ENCODE measurements at regions not wholly inside any gene's neighbourhood (a gene's known extent, or its start where the extent isn't known, plus 50 kb on each side); places are given as distances from the start of the nearest gene placed in this dataset.

DNA sequence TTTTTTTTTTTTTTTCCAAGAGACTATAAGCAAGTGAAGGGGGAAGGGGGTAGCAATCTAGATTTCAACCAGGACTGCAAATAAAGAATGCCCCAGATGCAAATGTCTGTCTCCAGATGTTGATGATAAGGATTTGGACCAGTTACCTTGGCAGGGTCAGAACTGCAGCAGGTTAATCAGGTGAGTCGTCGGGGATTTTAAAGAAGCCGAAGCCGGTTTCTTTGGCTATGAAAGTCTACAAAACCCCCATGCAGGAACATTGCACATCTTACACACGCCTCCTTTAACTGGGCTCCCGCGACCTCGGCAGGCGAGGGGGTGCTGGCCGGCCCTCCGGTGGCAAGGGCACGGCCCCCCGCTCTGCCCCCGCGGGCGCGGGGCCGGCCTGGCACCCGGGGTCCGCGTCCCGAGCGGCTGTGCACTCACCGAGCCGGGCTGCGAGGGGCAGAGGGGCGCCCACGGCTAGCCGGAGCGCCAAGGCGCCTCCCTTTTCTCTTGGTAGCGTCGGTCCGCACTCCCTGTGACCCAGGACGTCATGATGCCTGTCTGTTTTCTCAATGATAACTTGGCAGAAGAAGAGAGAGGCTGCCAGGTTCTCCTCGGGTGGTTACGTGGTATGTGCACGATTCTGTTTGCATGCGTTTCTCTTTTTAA, 366.3 kb upstream of the ESRRG start:
- TF ChIP-seq, protein P1, sequence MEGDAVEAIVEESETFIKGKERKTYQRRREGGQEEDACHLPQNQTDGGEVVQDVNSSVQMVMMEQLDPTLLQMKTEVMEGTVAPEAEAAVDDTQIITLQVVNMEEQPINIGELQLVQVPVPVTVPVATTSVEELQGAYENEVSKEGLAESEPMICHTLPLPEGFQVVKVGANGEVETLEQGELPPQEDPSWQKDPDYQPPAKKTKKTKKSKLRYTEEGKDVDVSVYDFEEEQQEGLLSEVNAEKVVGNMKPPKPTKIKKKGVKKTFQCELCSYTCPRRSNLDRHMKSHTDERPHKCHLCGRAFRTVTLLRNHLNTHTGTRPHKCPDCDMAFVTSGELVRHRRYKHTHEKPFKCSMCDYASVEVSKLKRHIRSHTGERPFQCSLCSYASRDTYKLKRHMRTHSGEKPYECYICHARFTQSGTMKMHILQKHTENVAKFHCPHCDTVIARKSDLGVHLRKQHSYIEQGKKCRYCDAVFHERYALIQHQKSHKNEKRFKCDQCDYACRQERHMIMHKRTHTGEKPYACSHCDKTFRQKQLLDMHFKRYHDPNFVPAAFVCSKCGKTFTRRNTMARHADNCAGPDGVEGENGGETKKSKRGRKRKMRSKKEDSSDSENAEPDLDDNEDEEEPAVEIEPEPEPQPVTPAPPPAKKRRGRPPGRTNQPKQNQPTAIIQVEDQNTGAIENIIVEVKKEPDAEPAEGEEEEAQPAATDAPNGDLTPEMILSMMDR (IDR thresholded peaks at IDR 0.05): no peak
- 1 to 2% methylated on average over 24 to 26 of the region's 39 CpGs for WGBS, 2 donors
- H3K4me3 ChIP-seq (ENCODE audit: low read depth, poor library complexity, severe bottlenecking): peak overlapping the region; percentile 13
- no peak for DNase-seq (ENCODE audit: low spot score in 2 of 2)
- intact Hi-C loops (cut with DNase I; ENCODE audit: low total_unique reads): no loop called here

DNA sequence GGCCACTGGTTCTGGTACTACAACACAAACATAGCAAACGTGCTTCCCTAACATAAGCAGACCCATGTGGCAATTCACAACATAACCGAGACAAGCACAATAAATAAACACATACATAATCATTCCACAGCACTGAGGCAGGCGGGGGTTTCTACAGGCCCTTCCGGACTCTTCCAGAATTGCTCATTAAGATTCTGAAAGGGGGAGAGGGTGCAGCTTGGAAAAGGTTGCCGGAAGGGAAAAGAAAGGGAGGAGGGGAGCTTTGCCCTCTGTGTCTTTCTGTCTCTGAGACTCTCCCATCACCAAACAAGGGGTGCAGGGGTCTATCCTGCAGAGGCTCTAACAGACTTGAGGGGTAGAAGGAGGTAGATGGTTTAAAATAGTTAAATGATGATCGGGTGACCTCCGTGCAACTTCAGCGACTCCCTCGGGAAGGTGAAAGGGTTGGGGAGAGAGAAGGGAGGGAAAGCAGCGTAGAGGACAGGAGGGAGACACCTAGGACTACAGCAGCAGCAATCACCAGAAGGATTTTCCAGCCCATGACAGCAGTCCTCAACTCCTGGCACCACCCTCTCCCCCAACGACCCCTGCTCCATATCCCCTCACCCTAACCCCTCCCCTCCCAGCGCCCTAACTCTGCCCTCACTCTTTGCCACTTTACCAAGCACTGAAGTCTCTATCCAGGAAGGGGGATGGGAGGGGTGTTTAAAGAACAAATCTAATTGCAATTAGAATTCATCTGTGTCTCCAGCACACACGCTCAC, 365.5 kb upstream of the ESRRG start:
- DNase-seq (ENCODE audit: low spot score in 2 of 2): no peak
- no peak for TF ChIP-seq POLR2A (IDR thresholded peaks at IDR 0.05)
- TF ChIP-seq, protein P1 (IDR thresholded peaks at IDR 0.05): no peak
- WGBS, 2 donors: 43 to 48% methylated on average over 13 of the region's 13 CpGs
- no peak overlapping the region for H3K4me3 ChIP-seq (ENCODE audit: low read depth, poor library complexity, severe bottlenecking)
- intact Hi-C loops (cut with DNase I; ENCODE audit: low total_unique reads): no loop called here

DNA sequence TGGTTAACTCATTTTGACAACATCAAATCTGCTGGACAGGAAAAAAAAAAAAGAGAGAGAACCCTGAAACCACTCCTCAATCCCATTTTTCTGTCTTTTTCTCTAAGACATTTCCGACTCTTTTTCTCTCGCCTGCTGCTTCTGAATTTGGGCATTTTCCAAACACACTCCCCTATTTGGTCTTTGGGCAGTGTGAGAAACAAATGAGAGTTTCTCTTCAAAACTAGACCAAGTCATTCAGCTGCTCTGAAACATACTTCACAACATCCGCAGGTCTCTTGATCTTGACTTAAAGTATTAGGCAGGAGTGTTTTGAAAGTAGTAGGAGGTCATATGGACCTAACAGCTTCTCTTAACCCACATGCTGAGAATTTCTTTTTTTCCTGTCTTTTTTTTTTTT, 364.8 kb upstream of the ESRRG start:
- intact Hi-C loops (cut with DNase I; ENCODE audit: low total_unique reads): no loop called here

DNA sequence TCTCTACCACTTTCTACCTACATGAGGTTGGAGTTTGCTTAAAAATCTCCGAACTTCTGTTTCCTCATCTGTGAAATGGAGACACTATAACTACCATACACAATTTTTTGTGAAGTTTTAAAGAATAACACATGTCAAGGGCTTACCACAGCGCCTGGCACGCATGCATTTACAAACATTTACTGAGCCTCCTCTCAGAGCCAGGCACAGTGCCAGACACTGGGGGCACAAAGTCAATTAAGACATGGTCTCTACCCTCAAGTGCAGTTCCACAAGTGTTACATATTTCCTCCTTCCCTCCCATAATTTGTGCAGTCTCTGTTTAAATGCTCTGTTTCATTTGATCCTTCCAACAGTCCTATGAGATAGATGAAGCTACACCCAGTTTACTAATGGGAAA, 356.4 kb upstream of the ESRRG start:
- TF ChIP-seq, protein P1 (IDR thresholded peaks at IDR 0.05): no peak
- TF ChIP-seq POLR2A (IDR thresholded peaks at IDR 0.05): no peak

More for the DNA sequence above, 364.8 kb upstream of the ESRRG start:
- TF ChIP-seq, protein P1 (IDR thresholded peaks at IDR 0.05): no peak
- TF ChIP-seq POLR2A (IDR thresholded peaks at IDR 0.05): no peak
- 63 to 69% methylated on average over 3 of the region's 3 CpGs for WGBS, 2 donors
- H3K4me3 ChIP-seq (ENCODE audit: low read depth, poor library complexity, severe bottlenecking): no peak overlapping the region
- DNase-seq (ENCODE audit: low spot score in 2 of 2): no peak

DNA sequence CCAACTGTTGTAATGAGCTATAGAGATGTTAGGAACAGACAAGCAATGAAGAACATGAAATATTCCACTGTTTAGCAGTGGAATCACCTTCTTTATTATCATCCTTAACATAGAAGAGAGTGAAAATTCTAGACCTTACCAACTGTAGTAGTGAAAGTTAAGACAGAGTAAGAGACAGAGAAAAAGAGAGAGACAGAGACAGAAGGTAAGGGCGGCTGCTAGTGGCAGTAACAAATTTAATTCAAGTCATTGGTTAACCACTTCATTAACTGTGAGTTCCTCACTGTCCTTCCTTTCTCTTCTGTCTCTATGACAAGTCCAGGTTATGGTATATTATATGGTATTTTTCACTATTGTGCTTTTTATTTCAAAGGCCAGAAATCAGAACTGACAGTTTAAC, 355.7 kb upstream of the ESRRG start:
- intact Hi-C loops (cut with DNase I; ENCODE audit: low total_unique reads): no loop called here
- no peak for DNase-seq (ENCODE audit: low spot score in 2 of 2)
- WGBS, 2 donors: 62 to 64% methylated on average over 1 of the region's 1 CpG
- no peak overlapping the region for H3K4me3 ChIP-seq (ENCODE audit: low read depth, poor library complexity, severe bottlenecking)
- TF ChIP-seq, protein P1 (IDR thresholded peaks at IDR 0.05): no peak
- no peak for TF ChIP-seq POLR2A (IDR thresholded peaks at IDR 0.05)

More for the DNA sequence above, 356.4 kb upstream of the ESRRG start:
- intact Hi-C loops (cut with DNase I; ENCODE audit: low total_unique reads): no loop called here
- DNase-seq (ENCODE audit: low spot score in 2 of 2): no peak
- no peak overlapping the region for H3K4me3 ChIP-seq (ENCODE audit: low read depth, poor library complexity, severe bottlenecking)
- WGBS, 2 donors: 73 to 78% methylated on average over 3 of the region's 3 CpGs
